CMK (cell line): ENCODE measurements at regions not wholly inside any gene's neighbourhood (a gene's known extent, or its start where the extent isn't known, plus 50 kb on each side); places are given as distances from the start of the nearest gene placed in this dataset.
"Not testable (repeated sequence)": the region's sequence is repeated elsewhere in the genome, so short reads cannot be mapped to it uniquely, and the experiment has no call there.

ENCODE experiments used
- DNase-seq: peaks from one replicate; pipeline ENCODE4 v3.0.0-alpha.2; 2010; ENCODE audit warnings: low read depth

GRCh38 chr1:221962385-221962784 is 220.5 kb upstream of the DUSP10 start:
- no peak for DNase-seq

- no peak for DNase-seq
These were observed 219.8 kb upstream of the DUSP10 start for GRCh38 chr1:221961532-221962292.

- DNase-seq: not testable (repeated sequence)
These were observed 216.3 kb upstream of the DUSP10 start for GRCh38 chr1:221958161-221958562.

GRCh38 chr1:221957350-221957749 is 215.5 kb upstream of the DUSP10 start:
- DNase-seq: not testable (repeated sequence)

DNA sequence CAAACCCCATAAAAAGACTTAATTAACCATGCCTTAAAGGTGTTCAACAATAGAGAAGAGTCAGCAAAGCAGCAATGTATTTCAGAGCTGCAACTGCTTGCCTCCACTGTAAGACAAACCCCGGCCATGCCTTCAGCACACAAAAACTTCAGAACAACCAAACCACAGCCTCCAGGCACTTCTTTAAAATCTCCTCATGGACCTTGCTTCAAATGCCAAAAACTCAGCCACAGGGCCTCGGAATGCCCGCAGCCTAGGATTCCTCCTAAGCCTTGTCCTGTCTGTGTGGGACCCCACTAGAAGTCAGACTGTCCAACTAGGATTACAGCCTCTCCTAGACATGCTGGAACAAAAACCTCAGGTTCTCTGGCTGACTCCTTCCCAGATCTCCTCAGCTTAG is 208.1 kb upstream of the DUSP10 start:
- DNase-seq: no peak

DNA sequence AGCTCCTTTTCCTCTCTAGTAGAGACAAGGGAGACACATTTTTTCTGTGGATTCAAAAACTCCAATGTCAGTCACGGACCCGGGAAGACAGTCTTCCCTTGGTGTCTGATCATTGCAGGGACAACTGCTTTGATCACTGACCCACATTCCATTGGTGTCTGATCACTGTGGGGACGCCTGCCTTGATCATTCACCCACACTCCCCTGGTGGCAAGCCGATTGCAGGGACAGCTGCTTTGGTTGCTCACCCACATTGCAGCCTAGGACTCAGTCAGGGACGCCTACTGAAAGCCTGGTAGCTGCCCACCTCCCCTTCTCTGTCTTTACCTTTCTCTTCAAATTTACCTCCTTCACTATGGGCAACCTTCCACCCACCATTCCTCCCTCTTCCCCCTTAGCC is 206.6 kb upstream of the DUSP10 start:
- no peak for DNase-seq

DNA sequence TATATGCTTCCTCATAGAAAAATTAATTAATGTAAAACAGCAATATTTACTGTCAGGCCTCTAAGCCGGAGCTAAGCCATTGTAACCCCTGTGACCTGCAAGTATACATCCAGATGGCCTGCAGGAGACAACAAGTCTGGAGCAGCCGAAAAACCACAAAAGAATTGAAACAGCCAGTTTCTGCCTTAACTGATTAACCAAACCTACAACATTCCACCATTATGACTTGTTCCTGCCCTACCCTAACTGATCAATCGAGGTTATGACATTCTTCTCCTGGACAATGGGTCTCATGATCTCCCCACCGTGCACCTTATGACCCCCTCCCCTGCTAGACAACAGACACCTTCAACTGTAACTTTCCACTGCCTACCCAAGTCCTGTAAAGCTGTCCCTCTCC is 205.8 kb upstream of the DUSP10 start:
- DNase-seq: no peak

DNA sequence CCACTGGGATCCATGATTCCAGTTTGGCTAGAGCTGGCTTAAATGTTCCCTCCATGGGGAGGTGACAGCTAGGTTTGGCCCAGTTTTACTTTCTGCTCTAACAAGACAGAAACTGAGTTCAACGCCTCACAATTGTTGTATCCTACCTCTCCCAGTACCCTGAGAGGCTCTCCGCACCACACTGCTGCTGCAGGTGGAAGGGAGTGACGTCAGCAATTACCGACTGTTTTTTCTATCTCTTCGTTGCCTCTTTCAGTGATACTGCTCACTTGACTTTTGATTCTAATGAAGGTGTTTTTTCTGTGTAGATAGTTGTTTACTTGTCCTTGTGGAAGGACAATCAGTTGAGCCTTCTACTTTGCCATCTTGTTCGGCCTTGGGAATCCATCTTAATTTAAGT is 204.9 kb upstream of the DUSP10 start:
- no peak for DNase-seq

GRCh38 chr1:221945669-221946068 is 203.8 kb upstream of the DUSP10 start:
- no peak for DNase-seq

GRCh38 chr1:221944247-221944870 is 202.5 kb upstream of the DUSP10 start:
- DNase-seq: no peak

- no peak for DNase-seq
These were observed 198.7 kb upstream of the DUSP10 start for GRCh38 chr1:221940631-221941030.

DNA sequence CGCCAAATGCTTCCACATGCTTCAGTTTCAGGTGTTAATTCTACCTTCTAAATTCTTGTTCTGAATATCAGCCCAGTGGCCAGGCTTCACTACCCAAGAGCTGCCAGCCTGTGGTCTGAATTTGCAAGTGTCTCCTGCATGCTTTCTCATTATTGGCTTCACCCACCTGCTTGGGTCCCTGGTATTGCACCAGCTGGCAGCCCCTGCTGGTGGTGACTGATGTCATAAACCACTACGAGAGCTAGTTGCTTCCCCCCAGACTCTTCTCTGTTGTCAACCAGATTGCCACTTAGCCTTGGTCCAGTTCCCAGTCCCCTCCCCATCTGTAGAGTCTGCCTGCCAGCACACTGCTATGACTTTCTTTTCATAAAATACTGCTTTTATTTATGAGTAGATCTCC is 197.7 kb upstream of the DUSP10 start:
- DNase-seq: no peak

DNA sequence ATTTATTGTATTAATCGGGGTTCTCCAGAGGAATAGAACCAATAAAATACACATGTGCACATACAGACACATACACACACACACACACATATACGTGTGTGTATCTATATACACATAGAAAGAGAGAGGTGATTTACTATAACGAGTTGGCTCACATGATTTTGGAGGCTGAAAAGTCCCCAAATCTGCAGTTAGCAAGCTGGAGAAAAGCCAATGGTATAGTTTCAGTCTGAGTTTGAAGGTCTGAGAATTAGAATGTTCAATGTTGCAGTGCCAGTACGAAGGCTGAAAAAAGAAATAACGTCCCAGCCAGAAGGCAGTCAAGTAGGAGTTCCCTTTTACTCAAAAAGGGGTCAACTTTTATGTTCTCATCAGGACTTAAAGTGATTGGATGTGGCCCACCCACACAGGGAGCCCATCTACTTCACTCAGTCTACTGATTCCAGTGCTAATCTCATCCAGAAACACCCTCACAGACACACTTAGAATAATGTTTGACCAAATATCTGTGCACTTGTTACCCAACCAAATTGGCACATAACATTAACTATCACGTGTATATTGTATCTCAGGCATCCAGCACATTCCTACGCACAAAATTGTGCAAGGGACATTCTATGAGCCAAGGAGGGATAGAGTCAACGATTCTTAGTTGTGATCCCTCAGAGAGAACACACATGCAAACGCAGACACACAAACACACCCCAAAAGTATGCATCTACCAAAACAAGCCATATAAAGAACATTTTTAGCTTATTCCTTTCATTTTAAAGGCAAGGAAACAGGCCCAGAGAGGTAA is 195.5 kb upstream of the DUSP10 start:
- DNase-seq: no peak

DNA sequence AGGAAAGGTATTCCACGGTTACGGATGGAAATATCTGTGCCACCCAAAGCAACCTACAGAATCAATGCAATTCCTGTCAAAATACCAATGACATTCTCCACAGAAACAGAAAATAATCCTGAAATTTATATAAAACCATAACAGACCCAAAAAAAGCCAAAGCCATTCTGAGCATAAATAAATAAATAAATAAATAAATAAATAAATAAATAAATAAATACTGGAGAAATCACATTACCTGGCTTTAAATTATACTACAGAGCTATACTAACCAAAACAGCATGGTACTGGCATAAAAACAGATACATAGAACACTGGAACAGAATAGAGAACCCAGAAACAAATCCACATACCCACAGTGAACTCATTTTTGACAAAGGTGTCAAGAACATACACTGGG is 191.9 kb upstream of the DUSP10 start:
- DNase-seq: no peak

- no peak for DNase-seq
These were observed 184.6 kb upstream of the DUSP10 start for GRCh38 chr1:221926441-221926840.

DNA sequence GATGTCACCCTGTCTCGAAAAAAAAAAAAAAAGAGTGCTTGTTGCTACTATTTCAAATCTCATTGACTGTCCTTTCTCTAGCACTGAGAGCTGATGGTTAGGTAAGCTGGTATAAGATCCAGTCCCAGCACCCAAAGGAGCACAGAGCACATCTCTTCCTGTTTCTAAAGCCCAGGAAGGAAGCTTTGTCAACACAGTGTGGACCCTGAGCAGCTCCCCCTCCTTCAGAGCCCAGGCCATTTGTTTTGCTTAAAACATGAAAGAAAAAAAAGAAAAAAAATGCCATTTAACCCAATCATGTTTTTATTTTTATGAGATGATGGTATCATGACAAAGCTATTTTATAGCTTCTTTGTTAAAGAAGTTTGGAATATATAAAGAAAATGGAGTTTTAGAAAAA is 184.1 kb upstream of the DUSP10 start:
- no peak for DNase-seq

GRCh38 chr1:221923929-221924598 is 182.2 kb upstream of the DUSP10 start:
- DNase-seq: no peak

DNA sequence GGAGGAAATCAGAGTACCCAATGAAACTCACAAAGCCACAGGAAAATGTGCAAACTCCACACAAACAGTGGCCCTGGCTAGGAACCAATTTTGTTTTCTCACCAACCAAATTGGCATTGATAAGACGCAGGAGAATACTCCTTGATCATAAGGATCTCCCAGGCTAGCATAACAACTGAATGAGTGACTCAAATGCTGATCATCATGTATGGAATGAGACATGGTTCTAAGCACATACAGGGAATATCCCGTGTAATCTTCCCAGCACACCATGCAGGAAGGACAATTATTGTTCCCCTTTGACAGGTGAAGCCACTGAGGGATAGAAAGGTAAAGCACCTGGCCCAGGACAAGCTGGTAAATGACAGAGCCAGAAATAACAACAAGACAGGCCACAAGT is 180.0 kb upstream of the DUSP10 start:
- DNase-seq: no peak

DNA sequence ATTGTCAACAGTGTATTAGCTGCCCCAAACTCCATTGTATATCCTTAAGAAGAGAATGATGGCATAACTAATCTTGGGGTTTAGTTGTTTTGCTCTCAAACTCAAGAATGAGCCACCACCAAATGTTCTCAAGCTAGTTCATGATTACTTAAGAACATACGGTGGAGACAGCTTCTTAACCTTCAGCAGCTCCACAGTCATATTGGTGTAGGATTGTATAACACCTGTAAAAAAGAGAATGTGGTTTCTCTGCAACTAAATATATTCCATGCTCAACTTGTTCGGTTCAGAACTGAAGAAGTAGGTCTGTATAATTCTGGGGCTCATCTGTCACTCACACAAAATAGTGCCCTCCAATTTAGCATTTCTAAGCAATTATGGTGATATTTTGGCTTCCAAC is 177.9 kb upstream of the DUSP10 start:
- DNase-seq: no peak

DNA sequence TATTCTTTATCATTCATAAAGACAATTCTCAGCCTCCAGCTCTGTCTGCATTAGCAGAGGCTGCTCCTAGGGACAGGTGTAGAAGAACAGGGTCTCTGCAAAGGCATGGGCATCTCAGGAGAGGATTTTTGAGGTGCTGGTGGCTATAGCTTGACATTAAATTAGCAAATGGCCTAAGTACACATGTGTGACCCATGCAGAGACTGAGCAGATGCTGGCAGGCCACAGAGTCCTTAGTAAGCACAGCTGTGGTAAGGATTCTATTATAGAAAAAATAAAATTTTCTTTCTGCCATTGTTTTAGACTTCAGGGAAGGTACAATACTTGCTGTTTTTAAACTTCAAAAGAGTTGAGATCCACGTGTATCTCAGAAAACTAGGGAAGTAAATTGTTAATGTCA is 177.5 kb upstream of the DUSP10 start:
- no peak for DNase-seq

DNA sequence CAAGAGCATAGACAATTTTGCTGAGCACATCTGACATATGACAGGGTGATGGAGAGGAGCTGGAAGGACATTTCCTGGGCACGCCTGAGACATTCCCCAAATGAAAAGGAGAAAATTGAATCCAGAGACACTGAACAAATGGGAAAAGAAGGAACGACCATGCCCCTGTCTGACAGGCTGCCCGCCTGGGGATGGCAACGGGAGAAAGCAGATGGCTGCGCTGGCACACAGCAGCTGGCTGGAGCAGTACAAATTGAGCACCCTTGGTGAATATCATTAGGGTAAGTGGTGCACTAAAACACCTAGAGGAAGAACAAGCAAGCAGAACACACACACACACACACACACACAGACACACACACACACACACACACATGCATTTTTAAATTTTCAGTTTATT is 174.3 kb upstream of the DUSP10 start:
- DNase-seq: no peak

DNA sequence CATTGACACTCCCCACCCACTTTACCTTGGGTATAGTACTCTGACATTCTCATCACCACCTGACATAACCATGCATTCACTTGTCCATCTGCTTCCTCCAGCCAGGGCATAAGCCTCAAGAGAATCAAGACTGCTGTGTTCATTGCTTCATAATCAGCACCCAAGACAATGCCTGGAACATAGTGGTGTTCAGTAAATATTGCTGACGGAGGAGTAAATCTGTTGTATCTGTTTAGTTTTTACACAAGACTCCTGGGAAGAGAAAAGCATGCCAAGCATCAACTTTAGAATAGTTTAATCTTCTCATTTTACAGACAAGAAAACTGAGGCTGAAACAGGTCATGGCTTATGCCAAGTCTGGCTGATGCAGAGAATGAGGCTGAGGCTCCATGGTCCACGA is 173.9 kb upstream of the DUSP10 start:
- no peak for DNase-seq
